Upper lobe of left lung (tissue), 6 donors: ENCODE measurements at regions not wholly inside any gene's neighbourhood (a gene's known extent, or its start where the extent isn't known, plus 50 kb on each side); places are given as distances from the start of the nearest gene placed in this dataset.

Source experiments
- ATAC-seq, 2 donors: fragments of 200-7000 bp; cut with Tn5 transposase; one replicate each; pipeline ENCODE4 v1.9.1; 2022; ENCODE audit warnings: mild to moderate bottlenecking in 2 of 2, moderate library complexity in 2 of 2; ENCODE audit not compliant: low FRiP score in 2 of 2
- DNase-seq, 2 donors: peaks; one replicate each; pipeline ENCODE4 v3.0.0-alpha.2; 2019 to 2020
- H3K27ac ChIP-seq, 4 donors: fragments of 200-600 bp; sonication (generic); one replicate each; pipeline ENCODE4 v1.5.1; 2016 to 2019
- H3K27me3 ChIP-seq, 4 donors: fragments of 200-600 bp; sonication (generic); one replicate each; pipeline ENCODE4 v1.5.1; 2017 to 2019
- H3K36me3 ChIP-seq, 4 donors: fragments of 200-600 bp; sonication (generic); one replicate each; pipeline ENCODE4 v1.5.1; 2016 to 2019
- H3K4me1 ChIP-seq, 4 donors: fragments of 200-600 bp; sonication (generic); one replicate each; pipeline ENCODE4 v1.5.1; 2018 to 2019
- H3K4me3 ChIP-seq, 4 donors: fragments of 200-600 bp; sonication (generic); one replicate each; pipeline ENCODE4 v1.5.1; 2017 to 2019; ENCODE audit warnings: mild to moderate bottlenecking in 2 of 4, moderate library complexity in 1 of 4
- H3K9me3 ChIP-seq, 4 donors: fragments of 200-600 bp; sonication (generic); one replicate each; pipeline ENCODE4 v1.5.1; 2018 to 2019
- EP300 ChIP-seq, 4 donors: sonication (generic); formaldehyde crosslinking; IDR thresholded peaks; one replicate each; pipeline ENCODE4 v1.5.1; 2017; ENCODE audit warnings: antibody characterized with exemption in 4 of 4, control low read depth in 2 of 4
- POLR2A ChIP-seq, 4 donors: fragments of 450-650 bp; IDR thresholded peaks; one replicate each; pipeline ENCODE4 v1.5.1; 2016 to 2017; ENCODE audit warnings: antibody characterized with exemption in 4 of 4, mild to moderate bottlenecking in 2 of 4
- POLR2AphosphoS5 ChIP-seq, 2 donors: sonication (generic); formaldehyde crosslinking; IDR thresholded peaks; one replicate each; pipeline ENCODE4 v1.5.1; 2017; ENCODE audit warnings: antibody characterized with exemption in 2 of 2
- WGBS, 2 donors: methylation state at CpG; one replicate each; pipeline ENCODE4 v1.1.5; 2017 to 2018; 5-methylcytosine and 5-hydroxymethylcytosine counted together
- TF ChIP-seq, protein P1 (sequence below), 6 experiments: fragments of 450-650 bp in 4 of 6; fragments of 200-600 bp in 2 of 6; sonication (generic) in 2 of 6; IDR thresholded peaks; one replicate each; pipeline ENCODE4 v1.5.1; 2016 to 2019; ENCODE audit warnings: antibody characterized with exemption in 6 of 6
- donor health status: DM: no; HTN: no; CAD: no; lungs with moderate emphysema.
- donor health status: DM: no; HTN: yes; CAD: no; lungs with severe emphysema.

DNA sequence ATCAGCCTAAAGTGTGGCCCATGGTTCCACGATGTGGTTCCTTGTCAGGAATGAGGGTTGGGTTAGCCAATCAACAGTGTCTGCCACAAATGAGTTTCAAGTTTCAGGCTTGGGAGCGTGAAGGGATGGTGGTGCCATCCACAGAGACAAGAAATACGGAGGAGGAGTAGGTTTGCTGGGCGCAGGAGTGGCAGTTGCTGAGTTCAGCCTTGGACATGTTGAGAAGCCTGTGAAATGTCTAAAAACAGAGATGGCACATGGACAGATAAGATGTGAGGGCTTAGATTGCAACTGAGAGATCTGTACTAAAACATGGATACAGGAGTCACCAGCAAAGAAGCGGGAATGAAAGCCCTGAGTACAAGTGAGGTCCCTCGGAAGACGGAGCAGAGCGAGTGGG is 481.0 kb downstream of the BCOR start:
- ATAC-seq (no peak), DNase-seq (no peak)
- Histone ChIP-seq H3K4me1 (peaks cover 6 to 14% (median 9%) of the 10 kb centered on the region in 4 donors), H3K4me3 (no peak overlapping the region), H3K9me3 (peaks cover 0 to 4% (median 0%) of the 10 kb centered on the region in 4 donors), H3K27me3 (no peaks in the 10 kb centered on the region), H3K27ac (no peak overlapping the region), H3K36me3 (no peaks in the 10 kb centered on the region)
- TF ChIP-seq POLR2A (IDR thresholded peaks at IDR 0.05), result no peak
- TF ChIP-seq POLR2AphosphoS5 (IDR thresholded peaks at IDR 0.05), result no peak
- TF ChIP-seq, protein P1, sequence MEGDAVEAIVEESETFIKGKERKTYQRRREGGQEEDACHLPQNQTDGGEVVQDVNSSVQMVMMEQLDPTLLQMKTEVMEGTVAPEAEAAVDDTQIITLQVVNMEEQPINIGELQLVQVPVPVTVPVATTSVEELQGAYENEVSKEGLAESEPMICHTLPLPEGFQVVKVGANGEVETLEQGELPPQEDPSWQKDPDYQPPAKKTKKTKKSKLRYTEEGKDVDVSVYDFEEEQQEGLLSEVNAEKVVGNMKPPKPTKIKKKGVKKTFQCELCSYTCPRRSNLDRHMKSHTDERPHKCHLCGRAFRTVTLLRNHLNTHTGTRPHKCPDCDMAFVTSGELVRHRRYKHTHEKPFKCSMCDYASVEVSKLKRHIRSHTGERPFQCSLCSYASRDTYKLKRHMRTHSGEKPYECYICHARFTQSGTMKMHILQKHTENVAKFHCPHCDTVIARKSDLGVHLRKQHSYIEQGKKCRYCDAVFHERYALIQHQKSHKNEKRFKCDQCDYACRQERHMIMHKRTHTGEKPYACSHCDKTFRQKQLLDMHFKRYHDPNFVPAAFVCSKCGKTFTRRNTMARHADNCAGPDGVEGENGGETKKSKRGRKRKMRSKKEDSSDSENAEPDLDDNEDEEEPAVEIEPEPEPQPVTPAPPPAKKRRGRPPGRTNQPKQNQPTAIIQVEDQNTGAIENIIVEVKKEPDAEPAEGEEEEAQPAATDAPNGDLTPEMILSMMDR (IDR thresholded peaks at IDR 0.05), result no peak
- TF ChIP-seq EP300 (IDR thresholded peaks at IDR 0.05), result no peak
- WGBS, 2 donors, result 85% methylated on average over 8 of the region's 8 CpGs

DNA sequence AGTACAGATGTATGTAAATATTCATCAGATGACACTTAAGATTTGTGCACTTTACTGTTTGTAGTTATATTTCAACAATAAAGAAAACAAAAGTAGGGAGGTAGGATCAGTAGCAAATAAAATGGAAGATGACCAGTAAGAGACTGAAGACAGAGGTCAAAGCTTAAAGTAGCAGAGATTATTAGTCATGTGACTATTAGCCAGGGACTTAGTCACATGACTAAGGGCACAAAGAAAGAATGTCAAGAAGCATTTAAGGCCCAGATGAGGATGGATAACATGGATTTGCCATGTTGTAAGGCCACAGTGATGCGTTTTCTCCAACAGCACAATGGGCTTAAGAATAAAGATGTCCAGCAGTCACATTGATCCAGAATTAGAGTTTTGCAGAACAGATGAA is 479.6 kb downstream of the BCOR start:
- H3K4me3 ChIP-seq, result no peak overlapping the region
- H3K27me3 ChIP-seq, result no peaks in the 10 kb centered on the region
- no peak for ATAC-seq
- DNase-seq, result no peak
- H3K27ac ChIP-seq, result no peak overlapping the region
- TF ChIP-seq EP300 (IDR thresholded peaks at IDR 0.05), result no peak
- TF ChIP-seq POLR2A (IDR thresholded peaks at IDR 0.05), result no peak
- TF ChIP-seq POLR2AphosphoS5 (IDR thresholded peaks at IDR 0.05), result no peak
- TF ChIP-seq, protein P1 (IDR thresholded peaks at IDR 0.05), result no peak
- 92 to 100% methylated on average over 1 of the region's 1 CpG for WGBS, 2 donors
- H3K36me3 ChIP-seq, result no peaks in the 10 kb centered on the region
- peaks cover 6 to 14% (median 9%) of the 10 kb centered on the region in 4 donors for H3K4me1 ChIP-seq
- H3K9me3 ChIP-seq, result peaks cover 0 to 4% (median 0%) of the 10 kb centered on the region in 4 donors

DNA sequence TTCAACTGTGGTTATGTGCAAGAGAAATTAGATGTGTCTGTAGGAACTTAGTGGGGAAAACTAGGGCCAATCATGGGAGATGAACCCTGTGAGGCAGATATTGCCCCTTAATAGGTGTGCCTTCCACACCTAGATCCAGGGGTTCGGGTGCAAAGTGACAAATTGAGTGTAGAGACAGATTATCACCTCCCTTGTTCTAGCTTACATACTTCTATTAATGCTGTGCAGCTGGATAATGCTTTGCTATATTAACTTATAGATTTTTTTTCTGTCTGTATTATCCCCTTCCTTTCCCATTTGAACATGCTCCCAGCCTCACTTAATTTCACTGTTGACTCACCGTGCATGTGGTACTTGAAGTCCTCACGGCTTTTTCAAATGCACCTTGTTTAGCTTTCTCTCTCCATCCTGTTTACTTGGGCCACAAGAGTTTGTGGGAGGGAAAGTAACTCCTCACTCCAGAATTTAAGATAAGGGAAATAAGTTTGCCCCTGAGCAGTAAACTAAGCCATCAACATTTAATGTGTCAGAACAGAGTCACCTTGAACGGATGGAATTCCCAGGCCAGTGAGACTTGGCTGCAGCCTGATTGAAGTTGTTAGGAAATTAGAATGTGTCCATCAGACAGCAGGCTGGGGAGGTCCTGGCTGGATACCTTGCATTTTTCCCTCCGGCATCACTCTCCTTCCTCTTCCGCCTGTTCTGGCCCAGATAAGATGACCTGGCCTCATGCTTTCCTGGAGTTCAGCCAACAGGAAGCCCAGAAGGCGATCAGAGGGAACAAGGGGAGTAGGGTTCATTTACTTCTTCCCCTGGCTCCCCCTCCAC is 478.4 kb downstream of the BCOR start:
- WGBS, 2 donors, result 37 to 48% methylated on average over 6 to 7 of the region's 7 CpGs
- H3K27me3 ChIP-seq, result no peaks in the 10 kb centered on the region
- peaks cover 0 to 3% (median 2%) of the 10 kb centered on the region in 4 donors for H3K4me1 ChIP-seq
- H3K4me3 ChIP-seq, result no peak overlapping the region
- TF ChIP-seq EP300 (IDR thresholded peaks at IDR 0.05) (no peak), POLR2AphosphoS5 (IDR thresholded peaks at IDR 0.05) (no peak), POLR2A (IDR thresholded peaks at IDR 0.05) (no peak)
- TF ChIP-seq, protein P1 (IDR thresholded peaks at IDR 0.05), result no peak
- ATAC-seq, result peak in 1 of 2 donors; percentile 58
- H3K36me3 ChIP-seq, result no peaks in the 10 kb centered on the region
- H3K27ac ChIP-seq, result no peak overlapping the region
- peaks cover 0 to 4% (median 0%) of the 10 kb centered on the region in 4 donors for H3K9me3 ChIP-seq
- DNase-seq, result no peak

DNA sequence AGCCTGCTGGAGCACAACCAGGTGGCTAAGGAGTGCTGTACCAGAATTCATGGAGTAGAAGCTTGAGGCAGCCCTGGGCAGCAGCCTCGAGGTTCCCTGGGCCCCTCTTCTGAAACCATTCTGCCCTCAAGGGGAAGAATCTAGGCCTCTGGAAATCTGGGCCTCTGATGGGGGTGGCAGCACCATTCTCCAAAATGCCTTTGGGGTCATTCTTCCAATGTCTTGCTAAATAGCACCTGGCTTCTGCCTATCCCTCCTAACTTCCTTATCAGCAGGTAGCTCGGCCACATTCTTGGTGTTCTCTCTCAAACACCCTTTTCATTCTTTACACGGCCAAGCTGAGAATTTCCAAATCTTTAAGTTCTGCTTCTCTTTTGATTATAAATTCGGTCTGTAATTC is 473.6 kb downstream of the BCOR start:
- WGBS, 2 donors, result 57 to 58% methylated on average over 3 to 4 of the region's 4 CpGs
- DNase-seq, result no peak
- H3K4me1 ChIP-seq, result peaks cover 0 to 3% (median 0%) of the 10 kb centered on the region in 4 donors
- peaks cover 0 to 4% (median 0%) of the 10 kb centered on the region in 4 donors for H3K9me3 ChIP-seq
- H3K27me3 ChIP-seq, result no peaks in the 10 kb centered on the region
- ATAC-seq, result no peak
- H3K36me3 ChIP-seq, result no peaks in the 10 kb centered on the region
- H3K27ac ChIP-seq, result no peak overlapping the region
- no peak overlapping the region for H3K4me3 ChIP-seq
- TF ChIP-seq POLR2A (IDR thresholded peaks at IDR 0.05), result no peak
- TF ChIP-seq POLR2AphosphoS5 (IDR thresholded peaks at IDR 0.05), result no peak
- TF ChIP-seq, protein P1 (IDR thresholded peaks at IDR 0.05), result no peak
- no peak for TF ChIP-seq EP300 (IDR thresholded peaks at IDR 0.05)
